SU-DHL-6 (cell line): ENCODE measurements at regions not wholly inside any gene's neighbourhood (a gene's known extent, or its start where the extent isn't known, plus 50 kb on each side); places are given as distances from the start of the nearest gene placed in this dataset.

Source experiments
- H2AFZ ChIP-seq: fragments of 200-600 bp; sonication (generic); 2 replicates; pipeline ENCODE4 v1.6.1; 2014; ENCODE audit warnings: low read depth, mild to moderate bottlenecking, moderate library complexity, mixed read lengths, antibody characterized with exemption, low read length; ENCODE audit not compliant: severe bottlenecking
- H3F3A ChIP-seq: fragments of 200-600 bp; shearing (Covaris generic); 2 replicates; pipeline ENCODE4 v1.6.0; 2016; ENCODE audit warnings: antibody characterized with exemption, mild to moderate bottlenecking; ENCODE audit not compliant: insufficient read depth
- H3K27ac ChIP-seq: fragments of 200-600 bp; sonication (generic); 2 replicates; pipeline ENCODE4 v1.5.1; 2016; ENCODE audit warnings: low read depth, mild to moderate bottlenecking, low read length, moderate library complexity, mixed read lengths
- H3K27me3 ChIP-seq: fragments of 200-600 bp; sonication (generic), shearing (Covaris generic); 2 replicates; pipeline ENCODE4 v1.6.0; 2014; ENCODE audit warnings: mild to moderate bottlenecking, low read length
- H3K36me3 ChIP-seq: fragments of 200-600 bp; sonication (generic); 2 replicates; pipeline ENCODE4 v1.6.1; 2014; ENCODE audit warnings: mild to moderate bottlenecking, low read length, mixed read lengths
- H3K4me2 ChIP-seq: fragments of 300-600, 200-600 bp; shearing (Covaris generic), sonication (generic); 2 replicates; pipeline ENCODE4 v1.6.0; 2014; ENCODE audit warnings: low read length, low read depth, mild to moderate bottlenecking; ENCODE audit not compliant: poor library complexity, severe bottlenecking
- H3K4me3 ChIP-seq: fragments of 200-600 bp; sonication (generic); 2 replicates; pipeline ENCODE4 v1.5.1; 2014; ENCODE audit warnings: antibody characterized with exemption, low read length, mild to moderate bottlenecking, mixed read lengths; ENCODE audit not compliant: insufficient read depth, poor library complexity, severe bottlenecking
- H3K79me2 ChIP-seq: fragments of 200-600 bp; sonication (generic); 2 replicates; pipeline ENCODE4 v1.6.1; 2014; ENCODE audit warnings: mild to moderate bottlenecking, low read length, moderate library complexity; ENCODE audit not compliant: insufficient read depth
- H3K9ac ChIP-seq: fragments of 200-600 bp; sonication (generic); 2 replicates; pipeline ENCODE4 v1.7.0; 2014; ENCODE audit warnings: mild to moderate bottlenecking, low read length
- H3K9me2 ChIP-seq: fragments of 200-600 bp; sonication (generic); replicated peaks from 2 replicates; pipeline ENCODE4 v1.6.1; 2014; ENCODE audit warnings: low read length; ENCODE audit not compliant: insufficient read depth
- H3K9me3 ChIP-seq: fragments of 200-600 bp; sonication (generic); 2 replicates; pipeline ENCODE4 v1.6.1; 2014; ENCODE audit warnings: low read length, mixed read lengths; ENCODE audit not compliant: insufficient read depth
- H4K20me1 ChIP-seq: fragments of 200-600 bp; sonication (generic); 2 replicates; pipeline ENCODE4 v1.6.1; 2014; ENCODE audit warnings: low read depth, mild to moderate bottlenecking, antibody characterized with exemption, low read length, moderate library complexity, mixed read lengths
- EZH2phosphoT487 ChIP-seq: fragments of 200-600 bp; sonication (generic), shearing (Covaris generic); conservative IDR thresholded peaks from 2 replicates; pipeline ENCODE4 v1.6.1; 2018; ENCODE audit warnings: mild to moderate bottlenecking, antibody characterized with exemption, low read length, moderate library complexity, mixed read lengths
- TF ChIP-seq, protein P1 (sequence below): fragments of 200-600 bp; sonication (generic); IDR thresholded peaks from one replicate; pipeline ENCODE4 v1.5.1; 2017; ENCODE audit warnings: antibody characterized with exemption, mild to moderate bottlenecking, low read length, moderate library complexity; ENCODE audit not compliant: insufficient read depth, poor library complexity, severe bottlenecking

DNA sequence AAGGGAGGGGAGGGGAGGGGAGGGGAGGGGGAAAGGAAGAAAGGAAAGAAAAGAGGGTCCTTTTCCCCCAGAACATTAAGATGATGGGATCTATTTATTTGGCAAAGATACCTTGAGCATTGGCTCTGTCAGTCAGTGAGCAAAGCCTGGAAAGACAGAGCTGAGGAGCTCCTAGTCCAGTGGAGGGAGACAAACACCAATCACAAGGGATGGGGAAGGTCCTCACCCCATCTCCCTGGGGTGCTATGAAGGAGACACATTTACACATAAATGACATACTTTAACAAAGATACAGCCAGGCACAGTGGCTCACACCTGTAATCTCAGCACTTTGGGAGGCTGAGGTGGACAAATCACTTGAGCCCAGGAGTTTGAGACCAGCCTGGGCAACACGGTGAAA is 154.9 kb upstream of the TIAM1 start:
- Histone ChIP-seq H3K36me3 (no peaks in the 10 kb centered on the region), H3K9ac (no peak overlapping the region), H3K27me3 (no peaks in the 10 kb centered on the region), H3K9me3 (no peaks in the 10 kb centered on the region), H3F3A (0 out of 2 replicates have a peak, but pooled peaks cover 3% of the 10 kb centered on the region), H3K4me2 (no peak overlapping the region), H3K9me2 (no peaks in the 10 kb centered on the region), H3K79me2 (peaks cover 26% of the 10 kb centered on the region; the same call in 1 of the 2 replicates), H2AFZ (no peak overlapping the region), H3K4me3 (no peak overlapping the region), H4K20me1 (no peaks in the 10 kb centered on the region), H3K27ac (no peak overlapping the region)
- TF ChIP-seq EZH2phosphoT487, result no peak
- TF ChIP-seq, protein P1, sequence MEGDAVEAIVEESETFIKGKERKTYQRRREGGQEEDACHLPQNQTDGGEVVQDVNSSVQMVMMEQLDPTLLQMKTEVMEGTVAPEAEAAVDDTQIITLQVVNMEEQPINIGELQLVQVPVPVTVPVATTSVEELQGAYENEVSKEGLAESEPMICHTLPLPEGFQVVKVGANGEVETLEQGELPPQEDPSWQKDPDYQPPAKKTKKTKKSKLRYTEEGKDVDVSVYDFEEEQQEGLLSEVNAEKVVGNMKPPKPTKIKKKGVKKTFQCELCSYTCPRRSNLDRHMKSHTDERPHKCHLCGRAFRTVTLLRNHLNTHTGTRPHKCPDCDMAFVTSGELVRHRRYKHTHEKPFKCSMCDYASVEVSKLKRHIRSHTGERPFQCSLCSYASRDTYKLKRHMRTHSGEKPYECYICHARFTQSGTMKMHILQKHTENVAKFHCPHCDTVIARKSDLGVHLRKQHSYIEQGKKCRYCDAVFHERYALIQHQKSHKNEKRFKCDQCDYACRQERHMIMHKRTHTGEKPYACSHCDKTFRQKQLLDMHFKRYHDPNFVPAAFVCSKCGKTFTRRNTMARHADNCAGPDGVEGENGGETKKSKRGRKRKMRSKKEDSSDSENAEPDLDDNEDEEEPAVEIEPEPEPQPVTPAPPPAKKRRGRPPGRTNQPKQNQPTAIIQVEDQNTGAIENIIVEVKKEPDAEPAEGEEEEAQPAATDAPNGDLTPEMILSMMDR, result no peak

DNA sequence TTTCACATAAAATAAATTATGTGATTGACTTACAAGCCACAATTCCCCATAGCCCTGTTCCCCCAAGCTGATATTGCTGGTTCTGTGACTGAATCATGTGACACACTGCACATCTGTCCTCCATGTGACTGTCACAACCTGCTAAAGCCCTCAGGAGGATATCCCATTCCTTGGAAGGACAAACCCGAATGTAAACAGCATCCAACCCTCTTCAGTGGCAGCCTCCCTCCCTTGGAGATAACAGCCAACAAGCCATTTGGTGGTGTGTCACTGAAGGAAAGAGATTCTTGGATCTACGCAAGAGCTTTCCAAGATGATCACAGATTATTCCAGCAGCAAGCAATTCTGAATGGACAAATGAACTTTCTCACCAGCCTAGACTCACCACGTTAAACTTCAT is 153.9 kb upstream of the TIAM1 start:
- Histone ChIP-seq H3K79me2 (peaks cover 23% of the 10 kb centered on the region; the same call in 1 of the 2 replicates), H3K9me2 (no peaks in the 10 kb centered on the region), H3K9ac (no peak overlapping the region), H3K27ac (no peak overlapping the region), H3K4me2 (no peak overlapping the region), H3K27me3 (no peaks in the 10 kb centered on the region), H3K4me3 (no peak overlapping the region), H4K20me1 (no peaks in the 10 kb centered on the region), H3F3A (0 out of 2 replicates have a peak, but pooled peaks cover 3% of the 10 kb centered on the region), H3K9me3 (no peaks in the 10 kb centered on the region), H2AFZ (no peak overlapping the region), H3K36me3 (no peaks in the 10 kb centered on the region)
- TF ChIP-seq, protein P1, result no peak
- no peak for TF ChIP-seq EZH2phosphoT487

DNA sequence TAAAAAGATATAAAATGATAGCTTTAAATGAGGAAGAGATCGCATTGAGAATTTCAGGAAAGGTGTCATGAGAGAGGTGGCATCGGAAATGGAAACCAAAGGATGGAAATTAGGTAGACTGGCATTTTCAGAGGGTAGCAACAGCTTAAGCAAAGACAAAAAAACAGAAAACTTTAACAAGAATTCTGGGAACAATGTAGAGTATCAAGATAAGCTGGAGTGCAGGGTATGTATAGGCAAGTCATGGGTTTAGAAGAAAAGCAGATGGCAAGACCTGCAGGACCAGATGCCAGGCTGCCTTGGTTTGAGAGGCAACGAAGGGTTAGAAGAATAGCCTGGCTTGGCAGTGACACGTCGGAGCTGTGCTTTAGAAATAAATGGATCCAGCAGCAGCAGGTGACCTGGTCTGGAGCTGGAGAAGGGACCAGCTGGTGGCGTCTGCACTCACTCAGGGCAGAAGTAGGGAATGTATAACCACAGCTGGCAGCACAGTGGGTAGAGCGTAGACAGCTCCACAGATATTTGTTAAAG is 149.4 kb upstream of the TIAM1 start:
- no peaks in the 10 kb centered on the region for H3K9me3 ChIP-seq
- H3K9ac ChIP-seq, result no peak overlapping the region
- H3K27ac ChIP-seq, result no peak overlapping the region
- H3K9me2 ChIP-seq, result no peaks in the 10 kb centered on the region
- 0 out of 2 replicates have a peak, but pooled peaks cover 3% of the 10 kb centered on the region for H3F3A ChIP-seq
- H3K4me3 ChIP-seq, result no peak overlapping the region
- H2AFZ ChIP-seq, result no peak overlapping the region
- no peaks in the 10 kb centered on the region for H3K27me3 ChIP-seq
- no peak overlapping the region for H3K4me2 ChIP-seq
- no peak for TF ChIP-seq EZH2phosphoT487
- TF ChIP-seq, protein P1, result no peak
- no peaks in the 10 kb centered on the region for H4K20me1 ChIP-seq
- H3K79me2 ChIP-seq, result peaks cover 7% of the 10 kb centered on the region; the same call in 1 of the 2 replicates
- H3K36me3 ChIP-seq, result no peaks in the 10 kb centered on the region
